Liver (tissue), 3 donors: ENCODE measurements at regions not wholly inside any gene's neighbourhood (a gene's known extent, or its start where the extent isn't known, plus 50 kb on each side); places are given as distances from the start of the nearest gene placed in this dataset.

Experiments
- EGR1 ChIP-seq, 2 donors: IDR thresholded peaks; 2 replicates each; pipeline ENCODE4 v1.6.1; 2016 to 2018; ENCODE audit warnings: antibody characterized with exemption in 2 of 2, low read depth in 2 of 2
- GABPA ChIP-seq, 2 donors: IDR thresholded peaks in 1 of 2; conservative IDR thresholded peaks in 1 of 2; 2 replicates each; pipeline ENCODE4 v1.6.1; 2016; ENCODE audit warnings: antibody characterized with exemption in 2 of 2, mild to moderate bottlenecking in 1 of 2, moderate library complexity in 1 of 2
- HNF4A ChIP-seq, 2 donors: conservative IDR thresholded peaks; 2 replicates each; pipeline ENCODE4 v1.6.1; 2016; ENCODE audit warnings: antibody characterized with exemption in 2 of 2, mild to moderate bottlenecking in 2 of 2
- RAD21 ChIP-seq, 2 donors: IDR thresholded peaks; 2 replicates each; pipeline ENCODE4 v1.6.1; 2016; ENCODE audit warnings: antibody characterized with exemption in 2 of 2, mild to moderate bottlenecking in 2 of 2
- SP1 ChIP-seq: IDR thresholded peaks from 2 replicates; pipeline ENCODE4 v1.6.1; 2018; ENCODE audit warnings: antibody characterized with exemption, mild to moderate bottlenecking
- TAF1 ChIP-seq: conservative IDR thresholded peaks from 2 replicates; pipeline ENCODE4 v1.6.1; 2016; ENCODE audit warnings: antibody characterized with exemption, mild to moderate bottlenecking
- YY1 ChIP-seq: IDR thresholded peaks from 2 replicates; pipeline ENCODE4 v1.6.1; 2016; ENCODE audit warnings: antibody characterized with exemption, mild to moderate bottlenecking
- TF ChIP-seq, protein P1 (sequence below): IDR thresholded peaks from 2 replicates; pipeline ENCODE4 v1.6.1; 2016; ENCODE audit warnings: antibody characterized with exemption, mild to moderate bottlenecking
- TF ChIP-seq, protein P2 (sequence below): fragments of 150-350 bp; IDR thresholded peaks from 2 replicates; pipeline ENCODE4 v1.5.1; 2017; ENCODE audit warnings: improper control_type of control experiment, low read depth, low read length; ENCODE audit not compliant: missing input control
- TF ChIP-seq, protein P3 (sequence below): IDR thresholded peaks from 2 replicates; pipeline ENCODE4 v1.6.1; 2016; ENCODE audit warnings: antibody characterized with exemption
- donor health status: healthy.
- donor health status: healthy.

DNA sequence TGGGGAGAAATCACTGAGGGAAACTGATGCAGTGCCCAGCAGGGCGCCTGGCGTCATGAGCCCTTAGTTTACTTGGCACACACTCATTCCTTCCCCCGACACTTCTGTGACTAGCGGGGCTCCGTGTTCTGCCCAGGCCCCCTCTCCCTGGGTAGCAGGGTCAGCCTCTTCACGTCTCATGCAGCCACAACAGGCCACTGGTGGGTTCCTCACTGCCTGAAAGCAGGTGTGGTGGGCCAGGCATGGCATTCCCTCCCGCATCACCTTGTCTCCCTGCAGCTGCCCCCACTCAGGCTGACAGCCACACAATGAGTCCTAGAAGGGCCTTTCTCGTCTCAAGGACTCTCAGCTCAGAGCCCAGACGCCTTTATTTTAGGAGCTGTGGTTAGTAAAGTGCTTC lies 51.1 kb upstream of the CPLX2 start:
- TF ChIP-seq RAD21 (IDR thresholded peaks at IDR 0.05) = no peak
- TF ChIP-seq SP1 = no peak
- TF ChIP-seq, protein P1, sequence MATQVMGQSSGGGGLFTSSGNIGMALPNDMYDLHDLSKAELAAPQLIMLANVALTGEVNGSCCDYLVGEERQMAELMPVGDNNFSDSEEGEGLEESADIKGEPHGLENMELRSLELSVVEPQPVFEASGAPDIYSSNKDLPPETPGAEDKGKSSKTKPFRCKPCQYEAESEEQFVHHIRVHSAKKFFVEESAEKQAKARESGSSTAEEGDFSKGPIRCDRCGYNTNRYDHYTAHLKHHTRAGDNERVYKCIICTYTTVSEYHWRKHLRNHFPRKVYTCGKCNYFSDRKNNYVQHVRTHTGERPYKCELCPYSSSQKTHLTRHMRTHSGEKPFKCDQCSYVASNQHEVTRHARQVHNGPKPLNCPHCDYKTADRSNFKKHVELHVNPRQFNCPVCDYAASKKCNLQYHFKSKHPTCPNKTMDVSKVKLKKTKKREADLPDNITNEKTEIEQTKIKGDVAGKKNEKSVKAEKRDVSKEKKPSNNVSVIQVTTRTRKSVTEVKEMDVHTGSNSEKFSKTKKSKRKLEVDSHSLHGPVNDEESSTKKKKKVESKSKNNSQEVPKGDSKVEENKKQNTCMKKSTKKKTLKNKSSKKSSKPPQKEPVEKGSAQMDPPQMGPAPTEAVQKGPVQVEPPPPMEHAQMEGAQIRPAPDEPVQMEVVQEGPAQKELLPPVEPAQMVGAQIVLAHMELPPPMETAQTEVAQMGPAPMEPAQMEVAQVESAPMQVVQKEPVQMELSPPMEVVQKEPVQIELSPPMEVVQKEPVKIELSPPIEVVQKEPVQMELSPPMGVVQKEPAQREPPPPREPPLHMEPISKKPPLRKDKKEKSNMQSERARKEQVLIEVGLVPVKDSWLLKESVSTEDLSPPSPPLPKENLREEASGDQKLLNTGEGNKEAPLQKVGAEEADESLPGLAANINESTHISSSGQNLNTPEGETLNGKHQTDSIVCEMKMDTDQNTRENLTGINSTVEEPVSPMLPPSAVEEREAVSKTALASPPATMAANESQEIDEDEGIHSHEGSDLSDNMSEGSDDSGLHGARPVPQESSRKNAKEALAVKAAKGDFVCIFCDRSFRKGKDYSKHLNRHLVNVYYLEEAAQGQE = no peak
- TF ChIP-seq, protein P2, sequence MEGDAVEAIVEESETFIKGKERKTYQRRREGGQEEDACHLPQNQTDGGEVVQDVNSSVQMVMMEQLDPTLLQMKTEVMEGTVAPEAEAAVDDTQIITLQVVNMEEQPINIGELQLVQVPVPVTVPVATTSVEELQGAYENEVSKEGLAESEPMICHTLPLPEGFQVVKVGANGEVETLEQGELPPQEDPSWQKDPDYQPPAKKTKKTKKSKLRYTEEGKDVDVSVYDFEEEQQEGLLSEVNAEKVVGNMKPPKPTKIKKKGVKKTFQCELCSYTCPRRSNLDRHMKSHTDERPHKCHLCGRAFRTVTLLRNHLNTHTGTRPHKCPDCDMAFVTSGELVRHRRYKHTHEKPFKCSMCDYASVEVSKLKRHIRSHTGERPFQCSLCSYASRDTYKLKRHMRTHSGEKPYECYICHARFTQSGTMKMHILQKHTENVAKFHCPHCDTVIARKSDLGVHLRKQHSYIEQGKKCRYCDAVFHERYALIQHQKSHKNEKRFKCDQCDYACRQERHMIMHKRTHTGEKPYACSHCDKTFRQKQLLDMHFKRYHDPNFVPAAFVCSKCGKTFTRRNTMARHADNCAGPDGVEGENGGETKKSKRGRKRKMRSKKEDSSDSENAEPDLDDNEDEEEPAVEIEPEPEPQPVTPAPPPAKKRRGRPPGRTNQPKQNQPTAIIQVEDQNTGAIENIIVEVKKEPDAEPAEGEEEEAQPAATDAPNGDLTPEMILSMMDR = no peak
- TF ChIP-seq, protein P3, sequence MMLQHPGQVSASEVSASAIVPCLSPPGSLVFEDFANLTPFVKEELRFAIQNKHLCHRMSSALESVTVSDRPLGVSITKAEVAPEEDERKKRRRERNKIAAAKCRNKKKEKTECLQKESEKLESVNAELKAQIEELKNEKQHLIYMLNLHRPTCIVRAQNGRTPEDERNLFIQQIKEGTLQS = no peak
- no peak for TF ChIP-seq HNF4A (conservative IDR thresholded peaks at IDR 0.05)
- TF ChIP-seq YY1 = no peak
- no peak for TF ChIP-seq TAF1
- no peak for TF ChIP-seq GABPA (IDR thresholded peaks at IDR 0.05 in 1 of 2, conservative IDR thresholded peaks at IDR 0.05 in 1 of 2)
- TF ChIP-seq EGR1 (IDR thresholded peaks at IDR 0.05; ENCODE audit: low read depth in 2 of 2) = no peak
